ENCODE measurements at regions not wholly inside any gene's neighbourhood (a gene's known extent, or its start where the extent isn't known, plus 50 kb on each side); places are given as distances from the start of the nearest gene placed in this dataset.

DNA sequence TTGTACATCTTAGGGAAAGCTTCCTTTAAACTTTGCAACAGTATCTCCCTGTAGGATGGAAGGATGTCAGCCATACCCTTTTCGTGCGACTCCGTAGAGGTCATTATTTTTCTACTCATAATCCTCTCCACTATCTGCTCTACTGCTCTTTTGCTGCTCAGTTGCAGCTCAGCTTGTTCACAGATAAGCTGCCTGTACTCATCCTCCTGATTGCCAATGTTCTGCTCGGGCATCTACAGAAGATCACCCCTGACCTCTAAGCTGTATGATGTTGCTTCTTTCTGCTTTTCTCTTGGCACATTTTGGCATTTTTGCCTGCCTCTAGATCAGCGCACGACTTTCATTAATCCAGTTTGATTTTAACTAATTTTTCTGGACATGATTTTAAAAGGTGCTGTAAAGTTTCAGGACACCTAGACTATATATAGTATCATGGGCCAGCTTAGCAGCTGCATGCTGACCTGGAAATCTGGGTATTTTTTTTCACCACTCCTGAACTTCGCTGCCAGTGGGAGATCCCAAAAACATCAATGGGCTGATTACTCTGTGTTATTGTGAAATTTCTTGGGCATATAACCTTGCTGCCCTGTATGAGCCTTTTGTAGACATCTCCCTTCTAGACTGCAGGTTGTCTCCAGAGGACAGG is 131.2 kb upstream of the ZNF608 start:
- TF ChIP-seq CTCF (IDR thresholded peaks at IDR 0.05; ENCODE audit: insufficient read depth, low read length, missing control alignments), result no peak
- CTCF ChIA-PET, result no interaction called here
- DNase-seq (ENCODE audit: low read depth, low spot score), result no peak
- POLR2A ChIA-PET, result no interaction called here
- H3K4me3 ChIP-seq (ENCODE audit: low read depth, low read length), result no peak overlapping the region

DNA sequence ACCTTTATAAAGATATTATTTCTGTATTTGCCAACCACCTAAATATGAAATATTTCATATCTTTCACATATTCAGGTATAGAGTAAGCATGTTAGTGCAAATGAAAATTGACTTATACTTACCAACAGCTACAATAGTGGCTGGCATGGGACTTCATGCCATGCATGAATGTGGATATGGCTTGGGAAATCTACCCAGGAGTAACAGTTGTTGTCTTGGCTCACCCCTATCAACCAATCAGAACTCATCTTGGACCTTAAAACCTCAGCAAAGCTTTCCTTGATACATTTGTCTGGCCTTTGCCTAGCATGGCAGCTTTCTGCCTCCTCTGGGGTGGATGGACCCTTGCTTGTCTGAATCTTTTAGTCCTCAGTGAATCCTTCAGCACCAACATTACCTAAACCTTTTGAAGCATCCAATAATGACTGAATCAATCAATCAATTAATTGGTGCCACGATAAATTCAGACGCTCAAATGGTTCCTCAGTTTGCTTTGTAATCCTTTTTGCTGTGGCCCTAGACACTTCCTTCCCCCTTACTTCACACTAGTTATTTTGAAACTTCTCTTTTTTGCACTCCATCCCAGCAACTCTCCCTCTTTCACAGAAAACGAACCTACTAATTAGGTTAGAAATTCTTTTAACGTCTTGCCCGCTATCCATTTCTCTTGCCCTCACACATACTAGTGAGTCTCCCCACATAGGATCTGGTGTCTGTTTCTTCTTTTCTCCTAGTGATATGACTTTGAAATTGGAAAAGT is 132.3 kb upstream of the ZNF608 start:
- POLR2A ChIA-PET, result no interaction called here
- TF ChIP-seq CTCF (IDR thresholded peaks at IDR 0.05; ENCODE audit: insufficient read depth, low read length, missing control alignments), result no peak
- CTCF ChIA-PET, result no interaction called here
- no peak overlapping the region for H3K4me3 ChIP-seq (ENCODE audit: low read depth, low read length)
- DNase-seq (ENCODE audit: low read depth, low spot score), result no peak

DNA sequence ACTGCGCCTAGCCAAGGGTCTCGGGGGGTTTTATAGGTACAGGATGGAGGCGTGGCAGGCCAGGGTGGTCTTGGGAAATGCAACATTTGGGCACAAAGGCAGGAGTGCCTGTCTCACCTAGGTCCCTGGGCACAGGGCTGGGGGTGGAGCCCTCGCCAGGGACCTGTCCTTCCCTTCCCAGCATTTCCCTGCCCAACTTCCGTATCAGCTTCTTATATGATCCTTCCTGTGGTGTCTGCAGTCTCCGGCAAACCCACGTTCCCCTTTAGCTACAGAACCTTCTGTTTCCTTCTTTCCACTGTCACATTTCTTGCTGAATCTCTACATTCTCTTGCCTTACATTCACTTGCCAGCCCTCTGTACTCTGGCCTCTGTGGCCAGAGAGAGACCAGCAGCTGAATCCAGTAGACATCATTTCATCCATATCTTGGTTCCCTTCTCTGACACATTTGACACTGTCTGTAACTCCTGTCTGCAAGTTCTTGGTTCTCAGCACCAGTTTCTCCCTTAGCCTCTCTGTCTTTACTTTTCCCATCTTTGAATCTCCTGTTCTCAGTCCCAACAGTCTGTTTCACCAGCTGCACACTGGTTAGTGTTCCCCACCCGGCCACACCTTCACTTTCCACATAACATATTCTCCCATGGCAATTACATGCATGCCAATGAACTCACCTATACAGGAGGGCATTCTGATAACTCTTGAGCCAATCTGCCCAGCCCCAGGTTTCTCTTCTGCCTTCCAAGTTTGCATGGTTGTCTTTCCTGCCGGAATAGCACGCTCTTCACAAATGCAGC is 134.7 kb upstream of the ZNF608 start:
- POLR2A ChIA-PET, result no interaction called here
- no peak overlapping the region for H3K4me3 ChIP-seq (ENCODE audit: low read depth, low read length)
- CTCF ChIA-PET, result no interaction called here
- TF ChIP-seq CTCF (IDR thresholded peaks at IDR 0.05; ENCODE audit: insufficient read depth, low read length, missing control alignments), result no peak
- DNase-seq (ENCODE audit: low read depth, low spot score), result no peak

DNA sequence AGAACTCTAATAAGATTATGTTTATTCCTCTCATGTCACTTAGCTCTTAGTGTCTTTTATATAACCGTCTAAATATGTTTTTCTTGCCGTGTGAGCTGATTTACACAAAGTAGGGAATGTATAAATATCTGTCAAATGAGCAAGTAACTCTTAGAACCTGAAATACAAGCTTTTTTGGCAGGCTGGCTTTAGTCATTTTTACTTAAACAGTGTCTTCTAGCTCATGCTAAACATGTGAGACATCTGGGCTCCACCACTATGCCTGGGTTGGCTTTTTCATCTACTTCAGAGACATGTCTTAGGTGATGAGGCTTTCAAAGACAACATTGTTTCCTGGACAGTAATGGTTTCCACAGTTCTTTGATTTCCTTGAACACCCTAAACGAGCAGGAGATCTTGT is 137.2 kb upstream of the ZNF608 start:
- CTCF ChIA-PET, result no interaction called here
- no peak for TF ChIP-seq CTCF (IDR thresholded peaks at IDR 0.05; ENCODE audit: insufficient read depth, low read length, missing control alignments)
- POLR2A ChIA-PET, result no interaction called here
- no peak for DNase-seq (ENCODE audit: low read depth, low spot score)
- H3K4me3 ChIP-seq (ENCODE audit: low read depth, low read length), result no peak overlapping the region

GRCh38 chr5:124884114-124884513 is 137.7 kb upstream of the ZNF608 start:
- POLR2A ChIA-PET, result no interaction called here
- H3K4me3 ChIP-seq (ENCODE audit: low read depth, low read length), result no peak overlapping the region
- no peak for DNase-seq (ENCODE audit: low read depth, low spot score)
- no peak for TF ChIP-seq CTCF (IDR thresholded peaks at IDR 0.05; ENCODE audit: insufficient read depth, low read length, missing control alignments)
- CTCF ChIA-PET, result no interaction called here

- H3K4me3 ChIP-seq (ENCODE audit: low read depth, low read length), result no peak overlapping the region
- CTCF ChIA-PET, result no interaction called here
- POLR2A ChIA-PET, result no interaction called here
- DNase-seq (ENCODE audit: low read depth, low spot score), result no peak
- TF ChIP-seq CTCF (IDR thresholded peaks at IDR 0.05; ENCODE audit: insufficient read depth, low read length, missing control alignments), result no peak
Observed at GRCh38 chr5:124885490-124885889, 139.1 kb upstream of the ZNF608 start.
